ENCODE measurements at regions not wholly inside any gene's neighbourhood (a gene's known extent, or its start where the extent isn't known, plus 50 kb on each side); places are given as distances from the start of the nearest gene placed in this dataset.

DNA sequence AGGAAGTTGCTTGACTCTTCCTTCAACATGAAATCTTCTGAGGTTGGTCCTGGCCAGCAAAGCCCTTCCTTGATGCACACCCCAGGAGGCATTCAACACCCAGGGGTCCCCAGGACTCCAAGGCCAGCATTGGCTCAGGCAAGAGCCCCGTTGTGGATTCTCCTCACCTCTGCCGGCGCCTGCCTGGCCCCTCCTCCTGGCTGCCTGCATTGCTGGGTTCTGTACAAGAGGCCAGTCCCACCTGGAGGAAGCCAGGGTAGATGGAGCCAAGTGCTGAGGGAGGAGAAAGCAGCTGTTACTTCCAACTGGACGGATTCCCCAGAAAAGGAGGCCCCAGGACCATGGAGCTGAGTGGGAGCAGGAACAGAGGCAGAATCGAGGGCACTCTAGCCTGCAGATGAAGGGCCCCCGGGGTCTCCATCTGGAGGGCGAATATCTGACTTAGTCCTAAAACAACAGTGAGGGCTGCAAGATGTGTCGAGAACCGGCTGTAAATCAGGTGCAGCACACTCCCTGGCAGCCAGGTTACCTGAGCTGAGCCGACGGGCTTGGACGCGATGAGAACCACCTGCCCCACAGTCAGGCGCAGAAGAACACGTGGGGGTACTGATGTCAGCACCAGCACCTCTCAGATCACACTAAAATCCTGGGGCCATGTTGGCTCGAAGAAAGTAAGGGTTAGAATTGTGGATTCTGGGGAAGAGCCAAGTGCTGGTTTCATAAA, 399.6 kb upstream of the SALL3 start:
- TF ChIP-seq, protein P1, sequence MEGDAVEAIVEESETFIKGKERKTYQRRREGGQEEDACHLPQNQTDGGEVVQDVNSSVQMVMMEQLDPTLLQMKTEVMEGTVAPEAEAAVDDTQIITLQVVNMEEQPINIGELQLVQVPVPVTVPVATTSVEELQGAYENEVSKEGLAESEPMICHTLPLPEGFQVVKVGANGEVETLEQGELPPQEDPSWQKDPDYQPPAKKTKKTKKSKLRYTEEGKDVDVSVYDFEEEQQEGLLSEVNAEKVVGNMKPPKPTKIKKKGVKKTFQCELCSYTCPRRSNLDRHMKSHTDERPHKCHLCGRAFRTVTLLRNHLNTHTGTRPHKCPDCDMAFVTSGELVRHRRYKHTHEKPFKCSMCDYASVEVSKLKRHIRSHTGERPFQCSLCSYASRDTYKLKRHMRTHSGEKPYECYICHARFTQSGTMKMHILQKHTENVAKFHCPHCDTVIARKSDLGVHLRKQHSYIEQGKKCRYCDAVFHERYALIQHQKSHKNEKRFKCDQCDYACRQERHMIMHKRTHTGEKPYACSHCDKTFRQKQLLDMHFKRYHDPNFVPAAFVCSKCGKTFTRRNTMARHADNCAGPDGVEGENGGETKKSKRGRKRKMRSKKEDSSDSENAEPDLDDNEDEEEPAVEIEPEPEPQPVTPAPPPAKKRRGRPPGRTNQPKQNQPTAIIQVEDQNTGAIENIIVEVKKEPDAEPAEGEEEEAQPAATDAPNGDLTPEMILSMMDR (conservative IDR thresholded peaks at IDR 0.05; ENCODE audit: low read length), result no peak
- TF ChIP-seq EZH2phosphoT487 (IDR thresholded peaks at IDR 0.05; ENCODE audit: borderline replicate concordance, low read depth, low read length), result no peak
